ENCODE measurements at regions not wholly inside any gene's neighbourhood (a gene's known extent, or its start where the extent isn't known, plus 50 kb on each side); places are given as distances from the start of the nearest gene placed in this dataset.

GRCh38 chr16:59733321-59733720, 999.2 kb upstream of the GOT2 start:
- DNase-seq (ENCODE audit: low read depth in 2 of 2), result no peak

DNA sequence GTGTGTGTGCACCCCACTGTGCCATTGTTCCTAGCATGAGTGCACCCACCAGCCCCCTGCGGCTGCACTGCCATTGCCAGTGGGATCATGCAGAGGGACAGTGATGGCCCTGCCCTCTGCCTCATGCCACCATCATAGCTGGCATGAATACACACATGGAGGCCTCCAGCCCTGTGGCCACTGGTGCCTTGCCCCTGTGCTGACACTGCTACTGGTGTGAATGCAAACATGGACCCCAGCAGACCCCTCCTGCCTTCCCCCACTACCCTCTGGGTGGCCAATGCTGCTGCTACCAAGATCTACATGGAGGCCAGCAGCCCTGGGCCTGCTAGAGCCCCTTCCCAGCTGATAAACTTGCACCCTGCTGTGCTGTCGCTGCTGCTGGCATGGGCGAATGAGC, 995.5 kb upstream of the GOT2 start:
- DNase-seq (ENCODE audit: low read depth in 2 of 2), result no peak

DNA sequence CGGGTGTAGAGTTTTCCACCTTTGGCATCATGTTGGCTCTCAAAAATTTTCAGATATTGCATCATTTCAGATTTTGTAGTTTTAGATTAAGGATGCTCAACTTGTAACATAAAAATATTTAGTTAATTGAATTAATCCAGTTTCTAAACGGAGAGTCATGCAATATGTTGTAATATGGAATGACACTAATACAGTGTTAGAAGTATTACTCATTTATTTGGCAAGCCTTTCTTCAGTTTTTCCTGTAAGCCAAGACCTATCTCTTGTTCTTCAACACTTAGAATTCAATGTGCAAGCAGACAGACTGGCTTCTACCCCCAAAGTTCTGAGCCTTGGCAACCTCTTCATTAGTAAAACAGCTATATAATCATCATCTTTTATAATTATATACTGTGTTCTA, 985.0 kb upstream of the GOT2 start:
- no peak for DNase-seq (ENCODE audit: low read depth in 2 of 2)

DNA sequence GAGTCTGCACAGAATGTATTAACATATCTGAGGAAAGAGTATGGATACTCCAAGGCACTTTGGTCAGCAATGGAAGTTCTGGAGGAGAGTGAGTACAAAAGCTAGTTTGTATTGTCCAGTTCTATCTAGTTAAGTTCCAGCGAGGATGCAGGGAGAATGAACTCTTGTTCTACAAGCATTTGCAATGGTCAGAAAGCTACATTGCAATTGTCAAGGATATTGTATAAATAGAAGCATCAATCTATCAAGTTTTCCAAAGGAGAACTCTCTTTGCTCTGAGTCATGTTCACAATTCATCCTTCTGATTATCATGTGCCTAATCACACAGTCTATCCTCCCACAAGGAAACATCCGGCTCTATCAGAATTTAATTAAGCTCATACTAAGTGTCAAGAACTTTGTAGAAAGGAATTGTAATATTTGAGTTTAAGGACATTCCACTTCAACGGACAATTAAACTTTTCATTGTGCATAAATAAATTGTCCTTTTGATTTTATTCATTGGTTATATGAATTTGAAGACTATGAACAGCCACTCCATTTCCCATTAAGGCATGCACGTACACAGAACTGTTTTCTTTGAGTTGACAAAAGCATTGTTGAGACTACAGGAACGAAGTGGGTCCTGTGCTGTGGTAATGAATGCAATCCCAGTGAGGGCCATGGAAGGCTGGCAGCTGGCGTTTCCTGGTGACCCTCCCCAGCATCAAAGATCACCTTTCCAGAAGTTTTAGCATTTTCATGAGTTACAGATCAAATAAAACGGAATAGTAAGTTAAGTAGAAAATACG, 973.5 kb upstream of the GOT2 start:
- DNase-seq (ENCODE audit: low read depth in 2 of 2), result no peak

GRCh38 chr16:59701963-59702930, 968.1 kb upstream of the GOT2 start:
- DNase-seq (ENCODE audit: low read depth in 2 of 2), result no peak

DNA sequence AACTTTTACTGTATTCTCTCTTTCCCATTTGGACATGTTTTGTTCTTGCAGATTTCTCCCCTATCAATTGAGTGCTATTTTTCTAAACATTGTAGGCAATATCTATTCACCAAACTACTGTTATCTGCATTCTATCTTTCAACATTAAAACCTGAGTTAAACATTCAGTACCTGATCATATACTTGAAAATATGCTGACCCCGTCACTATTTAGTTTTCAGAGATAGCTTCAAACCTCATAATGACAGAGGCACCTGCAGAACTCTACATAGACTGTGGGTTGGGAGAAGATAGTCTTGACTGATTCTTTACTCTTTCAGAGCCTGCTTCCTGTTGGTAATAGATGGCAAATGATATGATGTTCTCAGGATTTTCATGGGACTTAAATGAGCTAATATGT, 965.7 kb upstream of the GOT2 start:
- no peak for DNase-seq (ENCODE audit: low read depth in 2 of 2)

GRCh38 chr16:59698346-59699020, 964.4 kb upstream of the GOT2 start:
- no peak for DNase-seq (ENCODE audit: low read depth in 2 of 2)

DNA sequence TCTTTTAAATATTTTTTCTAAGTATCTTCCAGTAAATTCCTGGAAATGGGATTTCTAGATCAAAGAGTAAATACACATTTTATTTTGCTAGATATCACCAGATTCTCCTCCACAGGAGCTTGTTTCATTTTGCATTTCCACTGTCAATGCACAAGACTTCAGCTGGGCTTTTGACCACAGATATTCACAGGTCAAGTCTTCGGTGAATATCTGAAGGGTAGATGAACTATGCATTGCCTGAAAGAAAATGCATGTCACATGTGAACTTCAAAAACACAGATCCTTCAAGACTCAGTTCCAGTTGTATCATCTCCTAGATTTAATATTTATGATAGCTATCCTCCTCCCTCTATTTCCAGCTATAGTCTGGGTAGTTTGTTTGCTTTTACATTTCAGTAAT, 963.6 kb upstream of the GOT2 start:
- no peak for DNase-seq (ENCODE audit: low read depth in 2 of 2)

- no peak for DNase-seq (ENCODE audit: low read depth in 2 of 2)
These were observed 963.1 kb upstream of the GOT2 start for GRCh38 chr16:59697236-59697635.

DNA sequence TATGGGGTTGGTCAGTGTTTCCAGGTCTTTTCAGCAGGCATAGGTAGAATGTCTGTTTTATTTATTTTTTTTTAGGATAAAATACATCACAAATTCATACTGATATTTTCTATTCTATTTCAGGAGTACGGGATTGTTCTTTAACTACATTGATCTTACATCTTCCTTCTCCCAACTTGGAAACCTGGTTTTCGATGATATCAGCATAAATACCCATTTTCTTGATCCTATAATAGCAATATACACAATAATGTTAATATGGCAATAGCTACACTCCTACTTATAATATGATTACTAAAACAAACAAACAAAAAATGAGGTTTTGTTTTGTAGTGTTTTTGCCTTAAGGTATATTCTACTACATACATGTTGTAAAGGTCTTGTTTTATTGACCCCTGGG, 962.4 kb upstream of the GOT2 start:
- no peak for DNase-seq (ENCODE audit: low read depth in 2 of 2)

DNA sequence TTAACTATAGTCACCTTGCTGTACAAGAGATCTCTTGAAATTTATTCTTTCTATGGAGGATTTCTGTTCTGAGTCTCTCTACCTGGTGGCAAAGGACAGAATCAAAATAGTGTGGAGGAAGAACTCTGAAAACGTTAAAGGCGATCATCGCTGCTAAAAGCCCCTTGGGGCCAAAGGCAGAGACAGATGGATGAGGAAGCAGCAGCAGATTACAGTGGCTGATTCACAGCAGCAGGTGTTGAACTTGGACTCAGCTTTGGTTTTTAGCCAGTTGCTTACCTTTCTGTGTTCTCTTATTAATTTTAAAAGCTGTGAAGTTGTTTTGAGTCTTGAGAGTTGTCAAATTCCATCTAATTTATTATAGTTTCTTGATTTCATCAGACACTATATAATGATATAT, 956.1 kb upstream of the GOT2 start:
- no peak for DNase-seq (ENCODE audit: low read depth in 2 of 2)

GRCh38 chr16:59688006-59688405, 953.9 kb upstream of the GOT2 start:
- DNase-seq (ENCODE audit: low read depth in 2 of 2), result no peak

DNA sequence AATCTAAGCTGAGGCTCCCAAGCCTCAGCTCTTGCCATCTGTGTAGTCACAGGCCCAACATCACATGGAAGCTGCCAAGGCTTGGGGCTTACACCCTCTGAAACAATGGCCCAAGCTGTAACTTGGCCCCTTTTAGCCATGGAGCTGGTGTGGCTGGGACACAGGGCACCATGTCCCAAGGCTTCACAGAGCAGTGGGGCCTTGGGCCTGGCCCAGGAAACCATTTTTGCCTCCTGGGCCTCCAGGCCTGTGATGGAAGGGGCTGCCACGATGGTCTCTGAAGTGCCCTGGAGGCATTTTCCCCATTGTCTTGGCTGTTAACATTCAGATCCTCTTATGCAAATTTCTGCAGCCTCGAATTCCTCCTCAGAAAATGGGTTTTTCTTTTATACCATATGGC, 952.3 kb upstream of the GOT2 start:
- DNase-seq (ENCODE audit: low read depth in 2 of 2), result no peak

- no peak for DNase-seq (ENCODE audit: low read depth in 2 of 2)
These were observed 950.8 kb upstream of the GOT2 start for GRCh38 chr16:59684911-59685310.

DNA sequence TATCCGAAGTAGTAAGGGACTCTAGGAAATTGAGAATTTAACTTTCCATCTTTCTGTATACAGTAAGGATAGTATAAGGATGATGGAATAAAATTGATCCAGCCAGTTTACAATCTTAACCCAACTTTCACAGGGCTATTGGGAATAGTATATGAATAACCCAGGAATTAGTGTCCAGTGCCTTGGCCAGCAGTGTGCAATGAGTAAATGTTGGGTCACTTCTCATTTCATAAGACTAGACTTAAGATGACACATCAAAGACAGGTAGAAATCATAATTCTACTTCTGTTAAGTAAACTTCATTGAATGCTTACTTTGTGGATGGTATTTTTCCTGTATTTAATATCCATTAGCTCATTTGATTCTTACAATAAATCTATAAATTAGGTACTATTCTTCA, 949.6 kb upstream of the GOT2 start:
- no peak for DNase-seq (ENCODE audit: low read depth in 2 of 2)

DNA sequence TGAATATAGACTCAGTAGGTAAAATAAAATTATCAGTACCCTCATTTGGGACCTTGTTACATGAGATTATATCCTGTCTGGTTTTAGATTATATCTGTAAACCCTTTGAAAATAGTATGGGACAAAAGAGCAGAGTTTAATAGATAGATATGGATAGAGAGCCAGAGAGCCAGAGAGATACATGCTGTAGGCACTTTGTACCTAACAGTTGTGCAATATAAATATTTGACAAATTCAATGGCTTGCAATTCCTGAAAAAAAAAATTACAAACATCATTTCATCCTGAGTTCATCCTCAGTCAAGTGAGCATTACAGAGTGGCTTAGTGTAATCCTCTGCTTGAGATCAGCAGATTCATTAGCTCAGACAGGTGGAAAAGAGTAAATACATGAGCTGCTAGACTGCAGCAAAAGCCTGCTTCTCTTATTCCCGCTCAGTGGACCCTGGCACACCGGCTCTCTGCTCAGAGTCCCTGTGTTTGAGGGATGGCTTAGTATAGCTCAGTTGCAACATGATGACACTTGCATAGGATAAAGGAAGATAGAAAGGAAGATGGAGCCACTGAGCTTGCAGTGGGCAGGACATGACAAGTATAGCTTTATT, 931.6 kb upstream of the GOT2 start:
- no peak for DNase-seq (ENCODE audit: low read depth in 2 of 2)

DNA sequence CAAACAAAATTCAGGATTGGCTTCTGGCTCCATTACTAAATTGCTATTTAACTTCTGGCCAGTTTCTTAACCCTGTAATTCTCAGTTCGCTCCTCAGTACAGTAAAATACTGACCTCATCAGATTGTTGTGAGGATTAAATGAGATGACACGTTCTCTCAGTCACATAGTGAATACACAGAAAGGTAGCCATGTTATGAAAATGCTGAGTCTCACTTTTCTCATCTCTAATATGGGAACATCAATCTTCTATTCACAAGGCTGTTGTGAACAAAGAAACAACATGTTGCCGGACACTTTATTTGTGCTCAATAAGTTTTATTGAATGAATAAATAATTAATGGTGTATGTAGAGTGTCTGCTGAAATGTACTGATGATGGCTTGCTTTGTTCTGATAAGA, 924.5 kb upstream of the GOT2 start:
- DNase-seq (ENCODE audit: low read depth in 2 of 2), result no peak

DNA sequence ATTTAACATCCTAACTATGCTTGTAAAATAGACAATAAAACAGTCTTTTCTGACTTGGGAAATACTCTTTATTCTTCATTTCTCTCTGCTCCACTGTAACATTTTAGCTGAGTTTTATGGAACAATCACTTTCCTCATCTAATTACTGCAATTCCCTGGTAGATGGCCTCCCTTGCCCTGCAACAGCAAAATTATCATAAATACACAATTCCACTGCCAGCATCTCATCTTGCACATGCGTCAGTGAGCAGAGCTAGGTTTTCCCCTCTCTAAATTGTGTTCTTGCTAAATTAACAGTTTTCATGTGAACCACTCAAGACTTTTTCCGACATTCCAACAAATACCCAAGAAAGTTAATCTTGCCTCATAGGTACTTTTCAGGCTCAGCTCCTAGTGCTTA, 920.9 kb upstream of the GOT2 start:
- no peak for DNase-seq (ENCODE audit: low read depth in 2 of 2)

DNA sequence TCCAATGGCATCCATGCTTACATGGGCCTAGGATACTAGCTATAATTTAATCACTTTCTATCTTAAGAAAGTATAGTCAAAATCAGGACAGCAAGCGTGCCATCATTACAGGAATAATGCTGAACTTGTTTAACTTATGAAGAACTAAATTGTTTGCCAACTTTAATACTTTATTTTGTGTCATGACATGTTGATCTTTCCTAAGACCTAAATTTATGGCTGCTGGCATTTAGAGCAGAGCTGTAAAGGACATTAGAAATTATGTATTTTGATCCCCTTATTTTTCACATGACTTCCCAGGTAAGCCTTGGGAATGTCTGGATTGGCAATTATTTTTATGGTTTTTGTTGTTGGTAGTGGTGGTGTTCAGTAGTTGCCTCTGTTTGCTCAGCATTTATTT, 920.3 kb upstream of the GOT2 start:
- DNase-seq (ENCODE audit: low read depth in 2 of 2), result no peak

GRCh38 chr16:59651662-59652061, 917.5 kb upstream of the GOT2 start:
- no peak for DNase-seq (ENCODE audit: low read depth in 2 of 2)

- no peak for DNase-seq (ENCODE audit: low read depth in 2 of 2)
These were observed 911.1 kb upstream of the GOT2 start for GRCh38 chr16:59645194-59645593.

GRCh38 chr16:59635674-59636073, 901.6 kb upstream of the GOT2 start:
- no peak for DNase-seq (ENCODE audit: low read depth in 2 of 2)
